Stomach (tissue), 8 donors: ENCODE measurements at regions not wholly inside any gene's neighbourhood (a gene's known extent, or its start where the extent isn't known, plus 50 kb on each side); places are given as distances from the start of the nearest gene placed in this dataset.

ENCODE experiments used
- DNase-seq, 2 donors: peaks; one replicate each; pipeline versions ENCODE4 v3.0.0 to v3.0.0-alpha.2; 2013 to 2019
- H3K27ac ChIP-seq, 5 donors: fragments of 200-600 bp in 4 of 5; sonication (generic) in 4 of 5; one replicate each; pipeline ENCODE4 v1.5.1; 2013 to 2019; ENCODE audit warnings: mild to moderate bottlenecking in 1 of 5, moderate library complexity in 1 of 5
- H3K27me3 ChIP-seq, 3 donors: fragments of 200-600 bp; sonication (generic); one replicate each; pipeline ENCODE4 v1.5.1; 2017 to 2019; ENCODE audit warnings: mixed run types in 1 of 3
- H3K36me3 ChIP-seq, 4 donors: fragments of 200-600 bp; sonication (generic); 1 replicate in 3 of 4; 2 replicates in 1 of 4; pipeline ENCODE4 v1.5.1; 2016 to 2019
- H3K4me1 ChIP-seq, 4 donors: fragments of 200-600 bp; sonication (generic); one replicate each; pipeline ENCODE4 v1.5.1; 2016 to 2019
- H3K4me3 ChIP-seq, 4 donors: fragments of 200-600 bp; sonication (generic) in 3 of 4; one replicate each; pipeline ENCODE4 v1.5.1; 2016 to 2019; ENCODE audit warnings: mild to moderate bottlenecking in 1 of 4
- H3K9me3 ChIP-seq, 4 donors: fragments of 200-600 bp; sonication (generic); one replicate each; pipeline ENCODE4 v1.5.1; 2016 to 2019
- CTCF ChIP-seq, 7 experiments: fragments of 450-650 bp in 4 of 7; fragments of 200-600 bp in 3 of 7; sonication (generic) in 3 of 7; IDR thresholded peaks; one replicate each; pipeline ENCODE4 v1.5.1; 2016 to 2019; ENCODE audit warnings: antibody characterized with exemption in 7 of 7, control low read depth in 2 of 7, mild to moderate bottlenecking in 1 of 7
- EP300 ChIP-seq: sonication (generic); formaldehyde crosslinking; IDR thresholded peaks from one replicate; pipeline ENCODE4 v1.6.1; 2017; ENCODE audit warnings: antibody characterized with exemption
- POLR2A ChIP-seq, 4 donors: fragments of 450-650 bp; IDR thresholded peaks; one replicate each; pipeline ENCODE4 v1.6.1; 2016; ENCODE audit warnings: antibody characterized with exemption in 4 of 4, control low read depth in 2 of 4, mild to moderate bottlenecking in 1 of 4, moderate library complexity in 1 of 4
- POLR2AphosphoS5 ChIP-seq, 3 donors: sonication (generic); formaldehyde crosslinking; IDR thresholded peaks; one replicate each; pipeline ENCODE4 v1.6.1; 2016; ENCODE audit warnings: antibody characterized with exemption in 3 of 3
- WGBS, 5 donors: extraction: QIAGEN DNeasy Blood & Tissue Kit in 3 of 5; methylation state at CpG; one replicate each; pipeline versions ENCODE4 v1.1.5 to v1.1.7; 2013 to 2018; 5-methylcytosine and 5-hydroxymethylcytosine counted together
- intact Hi-C: fragments of 100-400 bp; cut with DNase I; formaldehyde crosslinking; loops from one replicate; pipeline ENCODE4 v1.15.1; 2023; ENCODE audit warnings: low total_unique reads
- donor health status: healthy with polysubstance abuse.
- donor health status: Bipolar disorder and iron deficiency.
- donor health status: healthy.

- 72 to 92% (median 84%) methylated on average over 6 of the region's 6 CpGs for WGBS, 5 donors
- TF ChIP-seq POLR2A (IDR thresholded peaks at IDR 0.05), result no peak
- TF ChIP-seq EP300, result no peak
- TF ChIP-seq POLR2AphosphoS5 (IDR thresholded peaks at IDR 0.05), result no peak
- TF ChIP-seq CTCF (IDR thresholded peaks at IDR 0.05), result no peak
- Histone ChIP-seq H3K4me1 (peaks cover 0 to 15% (median 7%) of the 10 kb centered on the region in 4 donors), H3K27ac (no peak overlapping the region), H3K27me3 (no peaks in the 10 kb centered on the region), H3K36me3 (no peaks in the 10 kb centered on the region), H3K4me3 (no peak overlapping the region), H3K9me3 (no peaks in the 10 kb centered on the region)
- intact Hi-C loops, result no loop called here
- DNase-seq, result peak in 1 of 2 donors; percentile 18
These were observed 128.8 kb downstream of the LMNTD1 start for GRCh38 chr12:25424211-25424731.

GRCh38 chr12:25423355-25424050 is 129.6 kb downstream of the LMNTD1 start:
- TF ChIP-seq POLR2AphosphoS5 (IDR thresholded peaks at IDR 0.05), result no peak
- no peak for TF ChIP-seq CTCF (IDR thresholded peaks at IDR 0.05)
- TF ChIP-seq EP300, result no peak
- TF ChIP-seq POLR2A (IDR thresholded peaks at IDR 0.05), result no peak
- H3K27me3 ChIP-seq, result no peaks in the 10 kb centered on the region
- H3K4me1 ChIP-seq, result peaks cover 0 to 15% (median 7%) of the 10 kb centered on the region in 4 donors
- WGBS, 5 donors, result 30 to 39% (median 34%) methylated on average over 11 of the region's 11 CpGs
- intact Hi-C loops, result no loop called here
- DNase-seq, result peak; percentile 31 to 43
- no peak overlapping the region for H3K27ac ChIP-seq
- no peaks in the 10 kb centered on the region for H3K36me3 ChIP-seq
- H3K4me3 ChIP-seq, result no peak overlapping the region
- H3K9me3 ChIP-seq, result no peaks in the 10 kb centered on the region

- Histone ChIP-seq H3K9me3 (no peaks in the 10 kb centered on the region), H3K4me3 (no peak overlapping the region), H3K27ac (no peak overlapping the region), H3K36me3 (no peaks in the 10 kb centered on the region), H3K27me3 (no peaks in the 10 kb centered on the region), H3K4me1 (peaks cover 0 to 15% (median 7%) of the 10 kb centered on the region in 4 donors)
- DNase-seq, result no peak
- intact Hi-C loops, result no loop called here
- TF ChIP-seq POLR2AphosphoS5 (IDR thresholded peaks at IDR 0.05), result no peak
- no peak for TF ChIP-seq EP300
- TF ChIP-seq POLR2A (IDR thresholded peaks at IDR 0.05), result no peak
- TF ChIP-seq CTCF (IDR thresholded peaks at IDR 0.05), result no peak
- 90 to 100% (median 92%) methylated on average over 1 of the region's 1 CpG for WGBS, 5 donors
These were observed 130.8 kb downstream of the LMNTD1 start for GRCh38 chr12:25422241-25422640.

- WGBS, 5 donors, result 89 to 100% (median 96%) methylated on average over 2 of the region's 2 CpGs
- intact Hi-C loops, result no loop called here
- no peak for DNase-seq
These were observed 131.4 kb downstream of the LMNTD1 start for GRCh38 chr12:25421651-25422167.

More at GRCh38 chr12:25421651-25422167, 131.4 kb downstream of the LMNTD1 start:
- H3K27me3 ChIP-seq, result no peaks in the 10 kb centered on the region
- H3K4me3 ChIP-seq, result no peak overlapping the region
- TF ChIP-seq EP300, result no peak
- no peak for TF ChIP-seq POLR2A (IDR thresholded peaks at IDR 0.05)
- TF ChIP-seq POLR2AphosphoS5 (IDR thresholded peaks at IDR 0.05), result no peak
- no peak for TF ChIP-seq CTCF (IDR thresholded peaks at IDR 0.05)
- H3K36me3 ChIP-seq, result no peaks in the 10 kb centered on the region
- no peak overlapping the region for H3K27ac ChIP-seq
- peaks cover 0 to 15% (median 7%) of the 10 kb centered on the region in 4 donors for H3K4me1 ChIP-seq
- H3K9me3 ChIP-seq, result no peaks in the 10 kb centered on the region
